ENCODE measurements at regions not wholly inside any gene's neighbourhood (a gene's known extent, or its start where the extent isn't known, plus 50 kb on each side); places are given as distances from the start of the nearest gene placed in this dataset.
"Not testable (repeated sequence)": the region's sequence is repeated elsewhere in the genome, so short reads cannot be mapped to it uniquely, and the experiment has no call there.

DNA sequence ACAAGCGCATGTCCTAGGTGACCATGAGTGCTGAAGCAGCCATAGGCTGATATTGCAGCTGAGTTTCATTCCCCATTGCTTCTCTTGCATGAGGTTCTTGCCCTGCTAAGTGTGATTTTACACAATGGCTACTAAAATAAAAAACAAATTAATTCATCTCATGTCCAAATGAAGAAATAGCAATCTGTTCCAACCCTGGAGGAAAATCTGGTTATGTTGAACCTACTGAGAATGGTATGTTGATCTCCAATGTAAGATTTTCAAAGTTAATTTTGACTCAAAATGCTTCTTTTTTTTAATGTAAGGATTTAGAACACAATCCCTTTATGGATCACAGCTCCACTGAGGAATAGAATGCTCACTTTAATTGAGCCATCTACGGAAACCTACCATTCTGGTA is 254.2 kb upstream of the CRBN start:
- DNase-seq, result no peak

DNA sequence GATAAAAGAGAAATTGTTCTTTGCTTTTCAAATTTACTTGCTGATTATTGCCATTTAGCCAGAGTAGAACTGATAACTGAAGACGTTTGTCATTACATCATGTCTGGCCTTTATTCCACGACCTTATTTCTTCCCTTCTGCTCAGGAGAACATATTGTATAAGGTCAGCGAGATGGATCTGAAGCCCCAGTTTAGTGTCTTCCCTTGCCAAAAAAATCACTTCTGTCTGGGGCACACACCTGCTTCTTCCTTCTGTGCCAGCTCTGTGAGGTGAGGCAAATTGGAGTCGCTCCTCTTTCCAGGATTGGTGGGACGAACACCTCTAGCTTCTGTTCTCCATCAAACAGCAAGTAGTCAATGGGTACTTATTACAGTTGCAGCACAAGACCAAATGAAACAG is 250.3 kb upstream of the CRBN start:
- no peak for DNase-seq

DNA sequence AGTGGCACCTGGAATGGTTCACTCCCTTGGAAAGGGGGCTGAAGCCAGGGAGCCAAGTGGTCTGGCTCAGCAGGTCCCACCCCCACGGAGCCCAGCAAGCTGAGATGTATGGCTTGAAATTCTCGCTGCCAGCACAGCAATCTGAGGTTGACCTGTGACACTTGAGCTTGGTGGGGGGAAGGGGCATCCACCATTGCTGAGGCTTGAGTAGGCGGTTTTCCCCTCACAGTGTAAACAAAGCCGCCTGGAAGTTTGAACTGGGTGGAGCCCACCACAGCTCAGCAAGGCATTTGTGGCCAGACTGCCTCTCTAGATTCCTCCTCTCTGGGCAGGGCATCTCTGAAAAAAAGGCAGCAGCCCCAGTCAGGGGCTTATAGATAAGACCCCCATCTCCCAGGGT is 228.2 kb upstream of the CRBN start:
- not testable (repeated sequence) for DNase-seq

DNA sequence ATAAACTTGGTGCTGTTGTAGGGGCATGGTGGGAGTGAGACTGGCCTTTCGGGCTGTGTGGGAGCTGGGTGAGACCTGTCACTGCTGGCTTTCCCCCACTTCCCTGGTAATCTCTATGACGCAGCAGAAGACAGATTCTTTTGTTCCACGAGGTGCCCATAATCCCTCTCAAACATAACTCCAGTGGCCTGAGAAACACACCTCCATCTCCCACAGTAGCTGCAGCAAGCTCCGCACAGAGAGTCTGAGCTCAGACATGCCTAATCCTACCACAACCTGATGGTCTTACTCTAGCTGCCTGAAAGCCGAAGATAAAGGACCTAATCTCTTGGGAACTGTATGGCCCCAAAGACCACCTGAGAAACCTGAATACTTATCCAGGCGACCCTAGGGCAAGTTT is 225.6 kb upstream of the CRBN start:
- DNase-seq, result no peak

DNA sequence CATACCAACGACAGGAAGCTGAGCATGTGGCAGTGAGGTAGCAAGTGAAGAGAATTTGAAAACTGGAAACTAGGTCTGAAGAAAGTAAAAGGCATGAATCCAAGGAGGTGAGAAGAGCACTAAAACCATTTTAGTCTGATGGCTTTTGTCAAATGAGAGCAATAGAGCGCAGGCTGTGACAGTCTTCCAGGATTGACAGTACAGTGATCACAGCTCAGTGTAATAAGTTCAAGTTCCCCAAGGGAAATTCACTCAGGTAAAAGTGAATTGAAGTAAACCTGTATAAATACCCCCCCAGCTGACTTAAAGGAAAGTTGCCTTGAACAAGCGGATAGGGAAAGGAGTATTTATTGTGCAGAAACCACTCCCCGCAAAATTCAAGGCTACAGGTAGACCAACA is 224.2 kb upstream of the CRBN start:
- DNase-seq, result no peak

DNA sequence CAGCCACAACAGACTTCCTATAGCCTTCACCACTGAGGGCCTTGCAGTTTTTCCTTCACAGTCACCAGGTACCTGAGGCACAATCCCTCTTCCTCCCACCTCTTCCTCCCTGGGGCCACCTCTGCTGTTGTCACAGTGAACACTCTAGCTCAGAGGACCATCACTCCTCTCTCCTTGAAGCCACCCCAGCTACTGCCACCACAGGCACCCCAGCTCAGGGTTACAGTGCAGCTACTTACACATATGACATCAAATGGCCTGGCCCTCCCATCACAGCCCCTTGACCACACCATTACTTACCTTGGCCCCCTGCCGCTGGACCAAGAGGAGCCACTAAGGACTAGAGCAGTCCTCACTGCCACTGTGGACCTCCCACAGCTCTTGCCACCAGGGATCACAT is 213.5 kb upstream of the CRBN start:
- no peak for DNase-seq

DNA sequence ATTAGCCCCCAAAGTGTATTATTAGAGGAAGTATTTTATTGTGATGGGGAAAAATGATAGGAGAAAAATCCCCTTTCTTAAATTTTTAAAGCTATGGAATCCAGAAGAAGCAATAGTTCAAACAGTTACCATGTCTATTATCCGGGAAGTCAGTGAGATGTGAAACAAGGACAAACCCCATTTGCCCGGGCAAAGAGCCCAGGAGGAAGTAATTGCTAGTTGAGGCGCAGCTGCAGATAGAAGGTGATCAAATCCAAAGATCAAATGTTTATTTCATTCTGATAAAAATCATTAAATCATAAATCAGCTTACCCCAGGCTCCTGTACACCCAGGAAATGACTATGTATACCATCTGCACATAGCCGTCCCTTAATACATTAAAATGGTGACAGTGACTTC is 204.0 kb upstream of the CRBN start:
- DNase-seq, result no peak

DNA sequence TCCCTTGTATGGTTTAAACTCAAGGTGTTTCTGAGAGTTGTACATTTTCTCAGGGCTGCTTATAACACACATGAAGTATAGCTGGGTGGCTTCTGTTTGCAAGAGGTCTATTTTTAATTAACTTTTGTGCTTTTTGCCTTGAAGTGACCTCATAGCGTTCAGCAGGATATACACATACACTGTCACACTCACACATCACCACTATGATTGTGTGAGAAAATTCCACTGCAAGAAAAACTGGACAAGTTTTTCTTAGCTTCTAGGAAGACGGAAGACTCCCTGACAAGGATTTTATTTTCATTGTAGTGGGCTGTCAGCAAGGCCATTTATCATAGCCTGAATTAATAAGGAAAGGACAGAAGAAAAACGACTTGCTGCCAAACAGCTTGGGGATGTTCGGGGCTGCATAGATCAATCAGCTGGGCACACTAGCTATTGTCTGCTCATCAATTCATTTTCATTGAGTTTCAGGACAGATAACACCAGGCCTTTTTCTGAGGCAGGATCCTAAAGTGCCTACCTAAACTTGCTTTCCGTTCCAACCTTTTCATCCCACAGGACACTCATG is 192.8 kb upstream of the CRBN start:
- DNase-seq, result no peak

DNA sequence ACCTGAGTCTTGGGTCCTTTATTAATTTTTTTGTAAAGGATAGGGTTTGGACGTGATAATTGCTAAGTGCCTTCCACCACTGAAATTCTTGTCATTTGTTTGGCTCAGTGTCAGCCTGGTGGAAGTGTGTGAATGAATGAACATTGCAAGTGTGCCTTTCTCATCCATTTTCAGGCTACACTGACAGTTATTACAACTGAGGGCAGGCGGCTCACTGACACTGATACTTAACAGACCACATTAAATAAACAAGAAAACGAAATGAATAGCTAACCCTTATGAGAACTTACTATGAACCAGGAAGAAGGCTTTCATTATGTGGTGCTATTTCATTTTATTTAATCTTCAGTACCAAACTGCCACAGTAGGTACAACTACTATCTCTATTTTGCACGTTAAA is 188.8 kb upstream of the CRBN start:
- DNase-seq, result no peak

DNA sequence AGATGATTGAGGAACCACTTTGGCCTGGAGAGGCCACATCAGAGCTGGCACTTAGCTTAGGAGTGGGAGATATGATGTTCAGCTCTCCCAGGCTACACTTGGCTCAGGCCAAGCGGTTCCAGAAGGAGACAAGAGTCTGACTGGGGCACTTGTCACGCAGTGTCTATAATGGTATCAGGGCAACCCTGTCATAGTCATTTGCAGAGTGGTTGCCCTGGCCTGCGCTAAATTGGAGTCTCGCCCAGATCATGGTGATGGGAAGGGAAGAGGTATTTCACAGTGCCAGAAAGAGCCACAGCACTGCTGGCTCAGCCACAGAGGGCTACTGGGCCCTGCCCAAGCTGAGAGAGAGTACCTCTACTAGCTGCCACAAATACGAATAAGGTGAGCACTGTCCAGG is 186.9 kb upstream of the CRBN start:
- no peak for DNase-seq

DNA sequence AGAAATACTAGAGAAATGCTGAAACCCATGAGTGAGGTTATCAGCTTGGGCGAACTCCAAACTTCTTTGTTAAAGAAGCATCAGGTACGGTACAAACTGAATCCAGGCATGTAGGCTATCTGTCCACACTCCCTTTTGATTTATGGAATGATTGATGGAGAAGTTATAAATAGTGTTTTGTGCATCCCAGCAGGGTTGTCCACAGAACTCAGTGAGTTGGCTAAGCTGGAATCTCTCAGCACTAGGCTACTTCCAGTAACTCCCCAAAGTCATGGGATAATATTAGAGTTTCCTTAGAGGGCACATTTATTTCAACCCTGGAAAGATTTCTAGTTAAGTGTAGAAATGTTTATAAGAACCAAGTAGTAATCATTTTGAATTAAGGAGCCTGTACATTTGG is 186.2 kb upstream of the CRBN start:
- DNase-seq, result no peak

DNA sequence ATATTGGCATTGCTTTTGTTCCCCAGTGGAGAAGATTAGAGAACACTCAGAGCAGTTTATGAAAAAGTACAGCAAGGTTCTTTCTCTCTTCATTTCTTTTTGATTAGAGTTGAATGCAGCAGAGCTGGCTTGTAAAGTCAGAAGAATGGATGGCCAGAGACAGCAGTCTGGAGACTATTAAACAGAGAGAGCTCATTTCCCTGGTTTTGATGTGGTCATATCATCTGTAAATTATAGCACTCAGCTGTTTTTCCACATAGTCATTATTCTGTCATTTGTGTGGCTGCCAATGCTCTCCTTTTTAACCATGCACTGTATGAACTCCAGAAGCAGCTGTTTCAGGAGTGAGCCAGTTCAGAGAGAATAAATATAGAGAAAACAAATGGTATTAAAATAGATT is 177.4 kb upstream of the CRBN start:
- DNase-seq, result no peak

DNA sequence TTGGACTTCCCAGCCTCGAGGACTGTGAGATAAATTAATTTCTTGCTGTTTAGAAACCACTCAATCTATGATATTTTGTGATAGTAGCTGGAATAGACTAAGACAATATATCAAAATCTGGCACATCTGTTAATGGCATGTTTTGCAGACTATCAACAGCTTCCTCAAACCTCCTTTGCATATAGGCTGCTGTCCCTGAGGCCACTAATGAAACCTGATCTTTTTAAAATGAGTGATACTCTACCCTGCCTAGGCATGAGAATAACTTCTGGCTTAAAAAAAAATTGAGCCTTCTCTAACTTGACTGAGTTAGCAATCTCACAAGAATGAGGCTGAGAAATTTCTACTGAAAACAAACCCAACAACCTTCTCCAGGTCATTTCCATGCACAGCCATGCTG is 176.0 kb upstream of the CRBN start:
- DNase-seq, result no peak

DNA sequence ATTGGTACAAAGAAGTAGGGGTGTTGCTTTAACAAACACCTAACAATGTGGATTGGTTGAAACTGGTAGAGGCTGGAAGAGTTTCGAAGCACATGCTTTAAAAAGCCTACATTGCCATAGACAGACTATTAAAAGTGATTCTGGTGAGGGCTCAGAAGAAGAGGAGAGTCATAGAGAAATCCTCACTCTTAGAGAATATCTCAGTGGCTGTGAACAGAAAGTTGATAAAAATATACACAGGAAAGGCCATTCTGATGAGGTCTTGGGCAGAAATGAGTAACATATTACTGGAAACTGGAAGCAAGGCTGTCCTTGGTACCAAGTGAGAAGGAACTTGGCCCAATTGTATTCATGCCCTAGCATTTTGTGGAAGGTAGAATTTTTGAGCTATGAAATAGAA is 173.7 kb upstream of the CRBN start:
- DNase-seq, result no peak

DNA sequence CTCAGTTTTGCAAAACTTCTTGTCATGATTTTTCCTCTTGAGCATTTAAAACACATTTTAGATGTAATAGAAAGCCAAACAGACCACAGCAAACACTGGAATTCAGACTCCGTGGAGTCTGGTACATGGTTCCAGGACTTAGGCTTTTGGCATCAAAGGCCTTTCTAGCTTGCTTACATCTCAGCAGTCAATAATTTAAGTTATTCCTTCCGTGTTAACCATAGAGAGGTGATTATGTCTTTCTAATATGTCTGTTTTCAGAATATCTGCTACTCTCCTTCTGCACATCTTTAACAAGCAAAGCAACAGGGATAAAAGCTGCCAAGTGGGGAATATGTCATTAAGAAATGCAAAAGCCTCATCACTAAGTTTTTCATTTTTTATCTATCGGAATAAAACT is 171.7 kb upstream of the CRBN start:
- DNase-seq, result no peak

DNA sequence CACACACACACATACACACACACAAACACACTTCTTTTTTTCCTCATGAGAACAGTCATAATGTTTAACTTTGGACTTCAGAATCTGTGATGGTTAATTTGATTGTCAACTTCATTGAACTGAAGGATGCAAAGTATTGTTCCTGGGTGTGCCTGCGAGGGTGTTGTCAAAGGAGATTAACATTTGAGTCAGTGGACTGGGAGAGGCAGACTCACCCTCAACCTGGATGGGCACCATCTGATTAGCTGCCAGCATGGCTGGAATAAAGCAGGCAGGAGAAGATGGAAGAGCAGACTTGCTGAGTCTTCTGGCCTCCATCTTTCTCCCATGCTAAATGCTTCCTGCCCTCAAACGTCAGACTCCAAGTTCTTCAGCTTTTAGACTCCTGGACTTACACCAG is 167.6 kb upstream of the CRBN start:
- not testable (repeated sequence) for DNase-seq

DNA sequence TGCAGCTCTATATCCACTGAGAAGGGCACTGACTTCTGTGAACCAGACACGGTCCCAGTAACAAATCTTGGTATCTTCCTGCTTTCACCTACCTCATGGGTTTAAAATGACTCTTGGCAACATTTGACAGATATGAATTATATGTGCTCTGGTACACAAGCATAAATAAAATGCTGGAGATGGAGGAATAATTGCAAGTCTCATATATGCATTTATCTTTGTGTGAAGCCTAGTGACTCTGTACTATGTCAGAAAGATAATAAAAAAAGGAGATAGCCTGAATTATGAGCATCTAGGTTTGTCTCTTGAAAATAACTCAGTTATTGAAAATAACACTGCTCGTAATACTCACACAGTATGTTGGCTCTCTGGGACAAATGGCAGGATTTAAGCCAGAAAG is 167.1 kb upstream of the CRBN start:
- DNase-seq, result no peak

DNA sequence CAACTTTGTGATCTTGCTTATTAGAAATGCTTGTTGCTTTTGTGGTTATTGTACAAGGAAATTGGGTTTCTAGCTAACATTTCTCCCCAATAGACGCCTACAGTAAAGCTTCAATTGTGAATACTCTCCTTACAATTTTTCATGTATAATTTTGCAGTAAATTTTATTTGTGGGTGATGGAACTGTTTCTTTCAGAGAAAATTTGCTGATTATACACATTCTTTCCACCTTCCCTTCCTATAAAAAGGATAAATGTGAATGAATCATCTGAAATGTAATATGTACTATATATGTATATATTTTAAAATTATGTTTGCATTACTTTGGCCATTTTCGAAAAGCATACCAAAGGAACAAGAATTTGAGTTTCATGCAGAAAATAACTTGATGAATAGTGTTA is 162.7 kb upstream of the CRBN start:
- no peak for DNase-seq

DNA sequence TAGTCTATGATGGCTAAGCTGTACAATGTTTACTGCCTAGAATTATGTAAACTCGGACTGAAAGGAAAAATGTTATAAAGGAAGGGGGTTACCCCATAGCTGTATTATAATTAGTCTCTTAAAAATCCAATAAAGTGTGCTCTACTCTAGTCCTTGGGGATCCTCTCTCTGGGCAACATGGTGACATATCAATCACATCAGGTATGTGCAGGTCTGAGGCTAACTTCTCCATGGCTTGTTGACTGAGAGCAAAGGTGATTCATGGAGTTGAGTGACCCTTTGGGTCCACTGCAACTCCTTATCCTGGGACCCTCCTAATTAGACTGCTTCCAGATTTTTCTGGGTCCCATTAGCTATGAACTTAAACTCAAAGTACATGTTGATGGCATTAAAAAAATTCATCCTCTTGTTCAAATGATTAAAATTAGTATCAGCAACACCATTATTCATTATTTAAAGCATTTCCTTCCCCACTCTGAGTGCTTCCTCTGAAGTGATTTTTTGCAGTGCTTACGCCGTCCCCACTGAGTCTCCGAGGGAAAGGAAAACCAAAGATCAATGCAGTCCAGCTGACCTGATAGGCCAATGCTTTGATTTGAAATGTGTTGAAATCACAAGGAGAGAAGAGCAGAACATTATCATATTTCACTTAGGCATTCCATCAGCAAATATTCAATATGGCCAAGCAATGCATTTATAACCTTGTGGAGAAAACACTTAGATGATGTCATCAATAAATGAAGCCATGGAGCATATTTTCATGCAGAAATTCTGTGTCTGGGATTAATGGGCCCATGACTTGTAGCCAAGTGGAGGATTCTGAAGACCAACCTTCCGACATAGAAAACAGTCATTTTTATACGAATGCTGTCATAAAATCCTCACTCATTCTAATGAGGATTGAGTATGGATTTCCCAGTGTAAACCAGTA is 161.7 kb upstream of the CRBN start:
- no peak for DNase-seq

DNA sequence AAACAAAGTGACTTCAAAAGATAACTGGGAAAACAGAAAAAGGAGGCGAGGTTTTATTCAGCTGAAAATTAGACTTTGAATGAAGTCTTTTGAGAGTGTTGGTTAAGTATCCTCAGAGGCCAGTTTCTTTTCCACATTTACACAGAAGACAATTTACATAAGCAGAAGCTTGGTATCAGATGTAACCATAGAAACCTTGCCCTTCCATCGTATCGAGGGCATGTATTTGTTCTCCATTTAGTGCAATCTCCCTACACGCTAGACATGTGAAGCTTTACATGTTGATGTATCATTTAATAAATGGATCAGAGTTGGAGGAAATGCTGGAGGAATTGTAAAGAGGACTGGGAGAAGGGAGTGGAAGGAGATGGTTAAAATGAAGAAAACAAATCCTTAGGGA is 161.0 kb upstream of the CRBN start:
- no peak for DNase-seq

DNA sequence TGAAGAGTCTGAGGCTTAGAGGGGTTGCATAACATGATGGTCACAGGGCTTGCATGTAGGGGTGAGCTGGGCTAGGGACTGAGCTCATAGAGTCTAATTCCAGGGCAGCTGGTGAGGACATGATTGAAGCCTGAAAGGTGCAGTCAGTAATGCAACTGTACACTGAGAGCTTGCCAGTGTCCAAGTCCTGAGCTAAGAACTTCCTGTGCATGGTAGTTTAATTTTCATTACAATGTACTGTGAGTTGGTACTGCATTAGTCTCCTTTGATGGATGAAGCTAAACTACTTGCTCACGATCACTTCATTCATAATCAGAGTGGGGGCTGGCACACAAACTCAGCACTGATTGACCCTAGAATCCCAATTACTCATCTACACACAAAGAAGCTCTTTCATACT is 156.4 kb upstream of the CRBN start:
- no peak for DNase-seq

DNA sequence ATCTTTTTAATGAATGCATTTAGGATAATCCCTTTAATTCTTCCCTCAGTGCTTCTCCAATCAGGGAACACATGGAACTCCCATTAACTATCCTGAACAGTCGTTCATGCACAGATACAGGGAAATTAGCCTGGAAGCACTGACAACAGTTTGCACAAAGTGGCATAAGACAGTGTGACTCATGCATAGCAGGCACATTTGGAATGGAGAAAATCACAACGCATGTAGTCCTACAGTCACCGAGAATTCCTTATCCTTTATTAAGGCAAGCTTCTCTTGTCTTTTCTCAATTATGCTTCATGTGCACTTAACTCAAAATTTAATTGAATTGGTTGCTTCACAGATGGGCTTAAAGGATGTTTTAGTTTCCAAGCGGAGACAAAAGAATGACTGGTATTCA is 155.0 kb upstream of the CRBN start:
- DNase-seq, result no peak

DNA sequence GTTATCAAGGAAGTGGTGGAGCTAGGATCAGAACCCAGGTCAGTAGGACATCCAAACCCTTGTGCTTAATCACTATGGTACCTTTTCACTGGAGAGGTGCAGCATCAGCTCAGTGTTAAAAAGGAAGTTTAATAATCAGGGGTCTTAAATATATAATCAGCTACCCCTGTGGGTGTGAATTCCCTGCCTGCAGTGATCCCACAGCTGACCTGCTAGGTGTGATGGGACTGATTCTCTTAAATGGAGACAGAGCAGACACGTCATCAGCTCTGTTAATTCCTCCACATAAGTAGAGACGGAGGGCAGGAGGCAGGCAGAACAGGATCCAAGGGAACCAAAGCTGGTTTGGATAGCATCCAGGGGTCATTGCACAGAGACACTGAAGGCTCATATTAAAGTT is 154.1 kb upstream of the CRBN start:
- DNase-seq, result no peak

DNA sequence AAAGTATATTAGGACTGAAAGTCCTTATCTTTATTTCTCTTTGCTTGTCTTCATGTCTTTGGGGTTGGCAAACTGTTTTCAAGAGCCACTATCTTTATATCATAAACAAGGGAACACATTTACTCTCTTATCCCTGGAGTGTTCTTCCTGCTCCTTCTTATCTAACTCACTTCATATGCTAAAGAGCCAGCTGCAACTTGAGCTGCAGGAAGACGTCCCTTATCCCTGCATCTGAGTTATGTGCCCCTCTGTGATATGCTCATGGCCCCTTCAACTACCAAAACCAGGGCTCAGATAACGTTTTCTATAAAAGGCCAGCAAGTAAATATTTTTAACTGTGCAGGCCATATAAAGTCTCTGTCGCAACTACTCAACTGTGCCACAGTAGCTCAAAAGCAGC is 137.0 kb upstream of the CRBN start:
- no peak for DNase-seq

DNA sequence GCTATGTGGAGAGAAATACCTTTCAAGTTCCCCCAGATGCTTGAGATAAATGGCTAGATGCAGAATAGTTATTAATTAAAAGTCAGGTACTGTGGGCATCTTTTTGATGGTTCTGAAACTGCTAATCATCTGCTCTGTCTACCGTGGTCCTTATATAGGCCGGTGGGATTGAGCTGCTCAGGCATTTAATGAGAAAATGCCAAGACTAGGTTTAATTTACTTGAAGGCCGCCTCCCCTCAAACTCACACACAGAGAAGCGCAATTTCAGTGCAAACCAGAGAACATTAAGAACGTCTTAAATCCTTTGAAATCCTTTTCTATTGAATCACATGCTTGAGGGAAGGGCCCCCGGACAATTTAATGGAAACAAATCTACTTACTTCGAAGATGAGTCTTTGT is 136.4 kb upstream of the CRBN start:
- DNase-seq, result no peak

All from T-helper 2 cell (primary cell).